LNCAP (cell line): ENCODE measurements at regions not wholly inside any gene's neighbourhood (a gene's known extent, or its start where the extent isn't known, plus 50 kb on each side); places are given as distances from the start of the nearest gene placed in this dataset.

Experiments used
- TF ChIP-seq, protein P1 (sequence below): fragments of 450-650 bp; IDR thresholded peaks from 2 replicates; pipeline ENCODE4 v1.5.1; 2017; ENCODE audit warnings: mild to moderate bottlenecking

DNA sequence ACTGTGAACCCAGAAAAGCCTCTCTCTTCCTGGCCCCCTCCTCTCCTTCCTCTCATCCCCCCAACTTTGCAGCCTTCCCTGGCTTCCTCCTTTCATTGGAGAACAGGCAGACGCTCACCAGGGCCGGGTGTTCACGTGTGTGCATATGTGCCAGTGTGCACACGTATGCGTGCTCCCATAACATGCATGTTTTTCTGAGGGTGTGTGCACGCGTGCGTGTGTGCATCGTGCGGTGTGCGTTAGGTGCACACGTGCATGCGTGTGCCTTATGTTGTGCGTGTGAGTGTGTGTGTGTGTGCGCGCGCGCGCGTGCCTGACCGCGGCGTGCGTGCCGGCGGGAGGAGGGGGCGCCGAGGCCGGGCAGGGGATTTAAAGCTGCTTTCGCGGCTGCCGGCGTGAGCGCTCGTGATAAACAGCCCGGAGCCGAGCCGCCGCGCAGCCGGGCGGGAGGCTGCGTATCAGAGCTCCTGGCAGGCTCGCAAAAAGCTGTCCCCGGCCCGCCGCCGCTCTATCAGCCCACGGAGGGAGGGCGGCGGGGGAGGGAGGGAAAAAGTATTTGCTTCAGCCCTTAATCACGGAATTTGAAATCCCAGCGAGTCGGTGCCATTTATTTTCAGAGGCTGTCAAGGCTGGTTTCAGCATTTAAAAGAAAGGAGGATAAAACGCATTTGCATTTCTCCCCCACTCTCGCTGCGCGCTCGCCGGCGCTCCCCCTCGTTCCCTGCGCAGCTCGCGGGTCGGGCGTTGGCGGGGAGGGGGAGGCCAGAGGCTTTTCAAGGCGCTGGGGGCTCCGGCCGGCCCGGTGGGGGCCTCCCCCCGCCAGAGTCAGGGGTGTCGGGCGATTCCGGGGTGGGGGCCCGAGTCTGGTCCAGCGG lies 183.9 kb downstream of the C9orf50 start:
- TF ChIP-seq, protein P1, sequence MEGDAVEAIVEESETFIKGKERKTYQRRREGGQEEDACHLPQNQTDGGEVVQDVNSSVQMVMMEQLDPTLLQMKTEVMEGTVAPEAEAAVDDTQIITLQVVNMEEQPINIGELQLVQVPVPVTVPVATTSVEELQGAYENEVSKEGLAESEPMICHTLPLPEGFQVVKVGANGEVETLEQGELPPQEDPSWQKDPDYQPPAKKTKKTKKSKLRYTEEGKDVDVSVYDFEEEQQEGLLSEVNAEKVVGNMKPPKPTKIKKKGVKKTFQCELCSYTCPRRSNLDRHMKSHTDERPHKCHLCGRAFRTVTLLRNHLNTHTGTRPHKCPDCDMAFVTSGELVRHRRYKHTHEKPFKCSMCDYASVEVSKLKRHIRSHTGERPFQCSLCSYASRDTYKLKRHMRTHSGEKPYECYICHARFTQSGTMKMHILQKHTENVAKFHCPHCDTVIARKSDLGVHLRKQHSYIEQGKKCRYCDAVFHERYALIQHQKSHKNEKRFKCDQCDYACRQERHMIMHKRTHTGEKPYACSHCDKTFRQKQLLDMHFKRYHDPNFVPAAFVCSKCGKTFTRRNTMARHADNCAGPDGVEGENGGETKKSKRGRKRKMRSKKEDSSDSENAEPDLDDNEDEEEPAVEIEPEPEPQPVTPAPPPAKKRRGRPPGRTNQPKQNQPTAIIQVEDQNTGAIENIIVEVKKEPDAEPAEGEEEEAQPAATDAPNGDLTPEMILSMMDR: no peak

DNA sequence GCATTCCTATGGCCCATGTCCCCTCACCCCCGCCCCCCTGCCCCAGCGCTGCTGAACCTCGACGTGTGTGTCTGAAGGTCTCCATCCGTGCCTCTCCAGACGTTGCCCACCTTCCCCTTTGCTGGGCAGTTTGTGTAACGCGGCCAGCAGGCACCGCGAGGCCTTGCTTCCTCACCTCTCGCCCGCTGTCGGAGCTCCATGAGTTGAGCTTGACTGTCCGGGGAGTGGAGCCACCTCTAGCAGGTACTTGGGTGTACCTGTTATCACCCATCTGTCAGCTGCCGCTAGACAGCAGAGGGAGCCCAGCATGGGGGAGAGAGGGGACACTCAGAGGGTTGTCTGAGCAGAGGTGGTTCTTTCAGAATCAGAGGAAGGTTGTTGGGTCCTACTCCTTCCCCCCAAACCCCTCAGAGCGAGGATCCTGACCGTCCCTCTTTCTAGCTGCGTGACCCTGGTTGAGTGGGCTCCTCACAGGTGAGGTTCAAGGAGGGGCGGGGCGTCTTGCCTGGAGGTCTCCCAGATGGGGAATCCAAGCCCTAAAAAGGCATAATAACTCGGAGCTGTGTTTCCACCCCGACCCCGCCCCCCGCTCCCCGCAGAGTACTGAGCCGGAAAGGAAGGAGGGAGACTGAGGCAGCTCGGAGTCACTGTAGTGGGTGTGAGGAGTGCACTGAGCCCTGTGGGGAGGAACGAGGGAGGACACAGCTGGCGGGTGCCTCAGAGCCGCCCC lies 184.7 kb downstream of the C9orf50 start:
- TF ChIP-seq, protein P1: no peak

DNA sequence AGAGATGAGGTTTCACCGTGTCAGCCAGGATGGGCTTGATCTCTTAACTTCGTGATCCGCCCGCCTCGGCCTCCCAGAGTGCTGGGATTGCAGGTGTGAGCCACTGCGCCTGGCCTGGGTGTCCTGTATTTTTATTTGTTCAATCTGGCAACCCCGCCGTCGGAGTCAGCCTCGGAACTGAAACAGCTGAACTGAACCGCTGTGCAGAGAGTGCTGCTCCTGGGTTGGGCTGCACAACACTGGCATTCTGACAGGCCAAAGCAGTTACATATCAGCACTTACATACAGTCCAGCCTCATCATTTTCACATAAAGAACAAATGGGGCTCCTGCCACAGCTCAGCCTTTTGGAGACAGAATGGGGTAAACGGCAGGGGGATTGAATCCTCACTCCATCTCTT lies 185.6 kb downstream of the C9orf50 start:
- TF ChIP-seq, protein P1: no peak

DNA sequence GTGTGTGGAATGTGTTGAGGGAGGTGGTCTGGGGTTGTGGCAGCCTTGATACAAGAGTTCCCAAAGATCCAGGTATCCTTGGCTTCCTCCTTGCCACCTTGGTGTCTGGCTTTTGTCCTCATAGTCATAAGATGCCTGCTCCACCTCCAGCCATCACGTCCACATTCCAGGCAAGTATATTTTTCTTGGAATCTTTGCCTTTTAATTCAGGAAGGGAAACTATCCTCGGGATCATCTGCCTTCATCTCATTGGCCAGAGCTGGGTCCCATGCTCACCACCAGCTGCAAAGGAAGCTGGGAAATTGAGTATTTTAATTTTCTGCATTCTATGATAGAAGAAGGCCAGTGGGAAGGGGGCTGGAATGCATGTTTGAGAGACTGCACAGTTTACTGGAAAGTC lies 186.7 kb downstream of the C9orf50 start:
- TF ChIP-seq, protein P1: no peak

DNA sequence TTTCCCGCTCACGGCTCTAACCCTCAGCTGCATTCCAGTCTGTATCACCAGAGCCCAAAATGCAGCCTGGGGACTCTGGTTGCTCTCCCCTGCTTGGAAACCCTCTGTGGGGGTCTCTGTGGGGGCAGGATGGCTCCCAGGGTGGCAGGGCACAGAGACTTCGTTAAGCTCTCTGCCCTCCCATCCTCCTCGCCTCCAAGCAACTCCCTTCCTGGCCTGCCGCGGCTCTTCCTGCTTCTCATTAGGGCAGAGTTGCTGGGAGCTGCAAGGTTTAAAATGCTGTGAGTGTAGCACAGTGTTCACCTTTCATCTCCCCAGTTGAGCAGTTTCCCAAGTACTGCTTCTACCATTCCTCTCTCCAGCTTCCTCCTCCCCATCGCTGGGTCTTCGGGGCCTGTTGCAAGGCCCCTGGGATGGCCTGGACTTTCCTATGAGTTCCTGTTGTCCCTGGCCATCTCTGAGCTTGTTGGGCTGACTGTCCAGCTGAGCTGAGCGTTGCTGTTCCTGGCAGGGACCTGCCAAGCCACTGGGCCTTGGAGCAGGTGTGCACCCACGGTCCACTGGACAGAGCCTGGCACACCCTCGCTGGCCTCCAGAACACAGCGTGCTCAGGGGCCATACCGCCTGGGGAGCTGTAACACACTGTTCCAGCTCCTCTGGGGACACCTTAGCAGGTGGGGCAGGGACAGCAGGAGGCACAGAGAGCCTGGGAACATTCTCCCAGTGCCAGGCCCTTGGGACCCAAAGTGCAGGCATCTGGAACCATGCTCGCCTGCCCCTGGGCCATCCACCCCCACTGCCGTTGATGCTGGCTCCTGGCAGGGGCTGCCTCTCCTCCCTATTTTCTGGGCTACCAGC lies 188.4 kb downstream of the C9orf50 start:
- TF ChIP-seq, protein P1: no peak

DNA sequence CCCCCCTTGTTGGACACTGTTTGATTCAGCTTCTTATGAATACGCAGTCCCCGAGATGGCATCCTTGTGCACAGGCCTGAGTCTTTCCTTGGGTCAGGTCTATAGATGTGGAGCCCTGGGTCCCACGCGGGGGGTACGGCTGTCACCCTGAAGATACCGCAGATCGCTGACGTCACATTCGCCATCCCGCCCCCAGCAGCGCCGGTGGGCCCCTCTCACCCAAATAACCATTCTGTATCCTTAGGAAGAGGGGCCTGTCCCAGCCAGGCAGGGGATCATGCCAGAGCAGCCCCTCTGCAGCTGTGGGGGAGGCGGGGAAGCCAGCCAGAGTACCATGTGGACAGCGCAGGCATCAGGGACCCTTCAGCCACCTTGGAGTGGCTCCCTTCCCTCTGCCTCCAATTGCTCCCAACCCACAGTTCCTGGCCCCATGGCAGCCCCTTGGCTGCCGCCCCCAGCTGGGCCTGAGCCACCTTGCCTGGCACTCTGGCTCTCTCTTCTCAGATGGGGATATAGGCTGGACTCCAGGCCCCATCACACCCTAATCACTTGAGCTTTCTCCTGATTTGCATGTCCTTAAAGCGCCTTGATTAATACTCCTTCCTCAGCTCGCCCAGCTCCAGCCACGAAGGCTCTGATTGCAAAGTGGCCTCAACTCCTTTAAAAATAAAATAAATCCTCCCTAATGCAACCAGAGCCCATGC lies 189.8 kb downstream of the C9orf50 start:
- TF ChIP-seq, protein P1: no peak
